H1 (cell line): ENCODE measurements at regions not wholly inside any gene's neighbourhood (a gene's known extent, or its start where the extent isn't known, plus 50 kb on each side); places are given as distances from the start of the nearest gene placed in this dataset.

Source experiments
- BCL11A ChIP-seq, 2 experiments: IDR thresholded peaks; one replicate each; pipeline ENCODE4 v1.6.1; 2011; ENCODE audit warnings: low read depth in 2 of 2, low read length in 2 of 2, mild to moderate bottlenecking in 2 of 2
- FOSL1 ChIP-seq: IDR thresholded peaks from 2 replicates; pipeline ENCODE4 v1.6.1; 2011; ENCODE audit warnings: mild to moderate bottlenecking, low read depth, low read length, moderate library complexity; ENCODE audit not compliant: insufficient read depth
- GTF2F1 ChIP-seq: IDR thresholded peaks from 2 replicates; pipeline ENCODE4 v1.6.1; 2012; ENCODE audit warnings: low read depth, low read length, improper control_type of control experiment, borderline replicate concordance
- MAFK ChIP-seq: IDR thresholded peaks from 2 replicates; pipeline ENCODE4 v1.6.1; 2012; ENCODE audit warnings: low read depth, mild to moderate bottlenecking, improper control_type of control experiment, low read length
- POLR2AphosphoS5 ChIP-seq: IDR thresholded peaks from 2 replicates; pipeline ENCODE4 v1.6.1; 2011; ENCODE audit warnings: low read depth, low read length
- SIRT6 ChIP-seq: IDR thresholded peaks from one replicate; pipeline ENCODE4 v1.7.1; 2012; ENCODE audit warnings: low read length, inconsistent platforms
- SP4 ChIP-seq: IDR thresholded peaks from 2 replicates; pipeline ENCODE4 v1.6.1; 2012; ENCODE audit warnings: low read length, inconsistent platforms
- TAF1 ChIP-seq: IDR thresholded peaks from 2 replicates; pipeline ENCODE4 v1.6.1; 2011; ENCODE audit warnings: mild to moderate bottlenecking, low read depth, low read length
- TAF7 ChIP-seq: optimal IDR thresholded peaks from 2 replicates; pipeline ENCODE3; 2011; ENCODE audit warnings: low read depth, mild to moderate bottlenecking, inconsistent platforms, low read length, moderate library complexity, borderline replicate concordance
- TCF12 ChIP-seq: IDR thresholded peaks from 2 replicates; pipeline ENCODE4 v1.6.1; 2011; ENCODE audit warnings: low read depth, mild to moderate bottlenecking, low read length
- TF ChIP-seq, protein P1 (sequence below): fragments of 300-600 bp; sonication (generic); IDR thresholded peaks from 2 replicates; pipeline ENCODE4 v1.7.1; 2012; ENCODE audit warnings: low read length, moderate library complexity, mild to moderate bottlenecking, inconsistent platforms; ENCODE audit not compliant: insufficient replicate concordance
- TF ChIP-seq, protein P2 (sequence below): IDR thresholded peaks from 2 replicates; pipeline ENCODE4 v1.6.1; 2011; ENCODE audit warnings: low read length, improper control_type of control experiment

GRCh38 chr5:4980201-4980600, 159.9 kb upstream of the ADAMTS16 start (continued):
- TF ChIP-seq, protein P1, sequence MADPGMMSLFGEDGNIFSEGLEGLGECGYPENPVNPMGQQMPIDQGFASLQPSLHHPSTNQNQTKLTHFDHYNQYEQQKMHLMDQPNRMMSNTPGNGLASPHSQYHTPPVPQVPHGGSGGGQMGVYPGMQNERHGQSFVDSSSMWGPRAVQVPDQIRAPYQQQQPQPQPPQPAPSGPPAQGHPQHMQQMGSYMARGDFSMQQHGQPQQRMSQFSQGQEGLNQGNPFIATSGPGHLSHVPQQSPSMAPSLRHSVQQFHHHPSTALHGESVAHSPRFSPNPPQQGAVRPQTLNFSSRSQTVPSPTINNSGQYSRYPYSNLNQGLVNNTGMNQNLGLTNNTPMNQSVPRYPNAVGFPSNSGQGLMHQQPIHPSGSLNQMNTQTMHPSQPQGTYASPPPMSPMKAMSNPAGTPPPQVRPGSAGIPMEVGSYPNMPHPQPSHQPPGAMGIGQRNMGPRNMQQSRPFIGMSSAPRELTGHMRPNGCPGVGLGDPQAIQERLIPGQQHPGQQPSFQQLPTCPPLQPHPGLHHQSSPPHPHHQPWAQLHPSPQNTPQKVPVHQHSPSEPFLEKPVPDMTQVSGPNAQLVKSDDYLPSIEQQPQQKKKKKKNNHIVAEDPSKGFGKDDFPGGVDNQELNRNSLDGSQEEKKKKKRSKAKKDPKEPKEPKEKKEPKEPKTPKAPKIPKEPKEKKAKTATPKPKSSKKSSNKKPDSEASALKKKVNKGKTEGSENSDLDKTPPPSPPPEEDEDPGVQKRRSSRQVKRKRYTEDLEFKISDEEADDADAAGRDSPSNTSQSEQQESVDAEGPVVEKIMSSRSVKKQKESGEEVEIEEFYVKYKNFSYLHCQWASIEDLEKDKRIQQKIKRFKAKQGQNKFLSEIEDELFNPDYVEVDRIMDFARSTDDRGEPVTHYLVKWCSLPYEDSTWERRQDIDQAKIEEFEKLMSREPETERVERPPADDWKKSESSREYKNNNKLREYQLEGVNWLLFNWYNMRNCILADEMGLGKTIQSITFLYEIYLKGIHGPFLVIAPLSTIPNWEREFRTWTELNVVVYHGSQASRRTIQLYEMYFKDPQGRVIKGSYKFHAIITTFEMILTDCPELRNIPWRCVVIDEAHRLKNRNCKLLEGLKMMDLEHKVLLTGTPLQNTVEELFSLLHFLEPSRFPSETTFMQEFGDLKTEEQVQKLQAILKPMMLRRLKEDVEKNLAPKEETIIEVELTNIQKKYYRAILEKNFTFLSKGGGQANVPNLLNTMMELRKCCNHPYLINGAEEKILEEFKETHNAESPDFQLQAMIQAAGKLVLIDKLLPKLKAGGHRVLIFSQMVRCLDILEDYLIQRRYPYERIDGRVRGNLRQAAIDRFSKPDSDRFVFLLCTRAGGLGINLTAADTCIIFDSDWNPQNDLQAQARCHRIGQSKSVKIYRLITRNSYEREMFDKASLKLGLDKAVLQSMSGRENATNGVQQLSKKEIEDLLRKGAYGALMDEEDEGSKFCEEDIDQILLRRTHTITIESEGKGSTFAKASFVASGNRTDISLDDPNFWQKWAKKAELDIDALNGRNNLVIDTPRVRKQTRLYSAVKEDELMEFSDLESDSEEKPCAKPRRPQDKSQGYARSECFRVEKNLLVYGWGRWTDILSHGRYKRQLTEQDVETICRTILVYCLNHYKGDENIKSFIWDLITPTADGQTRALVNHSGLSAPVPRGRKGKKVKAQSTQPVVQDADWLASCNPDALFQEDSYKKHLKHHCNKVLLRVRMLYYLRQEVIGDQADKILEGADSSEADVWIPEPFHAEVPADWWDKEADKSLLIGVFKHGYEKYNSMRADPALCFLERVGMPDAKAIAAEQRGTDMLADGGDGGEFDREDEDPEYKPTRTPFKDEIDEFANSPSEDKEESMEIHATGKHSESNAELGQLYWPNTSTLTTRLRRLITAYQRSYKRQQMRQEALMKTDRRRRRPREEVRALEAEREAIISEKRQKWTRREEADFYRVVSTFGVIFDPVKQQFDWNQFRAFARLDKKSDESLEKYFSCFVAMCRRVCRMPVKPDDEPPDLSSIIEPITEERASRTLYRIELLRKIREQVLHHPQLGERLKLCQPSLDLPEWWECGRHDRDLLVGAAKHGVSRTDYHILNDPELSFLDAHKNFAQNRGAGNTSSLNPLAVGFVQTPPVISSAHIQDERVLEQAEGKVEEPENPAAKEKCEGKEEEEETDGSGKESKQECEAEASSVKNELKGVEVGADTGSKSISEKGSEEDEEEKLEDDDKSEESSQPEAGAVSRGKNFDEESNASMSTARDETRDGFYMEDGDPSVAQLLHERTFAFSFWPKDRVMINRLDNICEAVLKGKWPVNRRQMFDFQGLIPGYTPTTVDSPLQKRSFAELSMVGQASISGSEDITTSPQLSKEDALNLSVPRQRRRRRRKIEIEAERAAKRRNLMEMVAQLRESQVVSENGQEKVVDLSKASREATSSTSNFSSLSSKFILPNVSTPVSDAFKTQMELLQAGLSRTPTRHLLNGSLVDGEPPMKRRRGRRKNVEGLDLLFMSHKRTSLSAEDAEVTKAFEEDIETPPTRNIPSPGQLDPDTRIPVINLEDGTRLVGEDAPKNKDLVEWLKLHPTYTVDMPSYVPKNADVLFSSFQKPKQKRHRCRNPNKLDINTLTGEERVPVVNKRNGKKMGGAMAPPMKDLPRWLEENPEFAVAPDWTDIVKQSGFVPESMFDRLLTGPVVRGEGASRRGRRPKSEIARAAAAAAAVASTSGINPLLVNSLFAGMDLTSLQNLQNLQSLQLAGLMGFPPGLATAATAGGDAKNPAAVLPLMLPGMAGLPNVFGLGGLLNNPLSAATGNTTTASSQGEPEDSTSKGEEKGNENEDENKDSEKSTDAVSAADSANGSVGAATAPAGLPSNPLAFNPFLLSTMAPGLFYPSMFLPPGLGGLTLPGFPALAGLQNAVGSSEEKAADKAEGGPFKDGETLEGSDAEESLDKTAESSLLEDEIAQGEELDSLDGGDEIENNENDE: no peak
- no peak for TF ChIP-seq TAF7
- TF ChIP-seq TCF12: no peak
- TF ChIP-seq BCL11A (IDR thresholded peaks at IDR 0.05; ENCODE audit: low read depth in 2 of 2, low read length in 2 of 2): no peak
- no peak for TF ChIP-seq TAF1
- TF ChIP-seq SP4: no peak
- no peak for TF ChIP-seq MAFK
- TF ChIP-seq POLR2AphosphoS5: no peak
- TF ChIP-seq FOSL1: no peak
- no peak for TF ChIP-seq SIRT6
- TF ChIP-seq, protein P2, sequence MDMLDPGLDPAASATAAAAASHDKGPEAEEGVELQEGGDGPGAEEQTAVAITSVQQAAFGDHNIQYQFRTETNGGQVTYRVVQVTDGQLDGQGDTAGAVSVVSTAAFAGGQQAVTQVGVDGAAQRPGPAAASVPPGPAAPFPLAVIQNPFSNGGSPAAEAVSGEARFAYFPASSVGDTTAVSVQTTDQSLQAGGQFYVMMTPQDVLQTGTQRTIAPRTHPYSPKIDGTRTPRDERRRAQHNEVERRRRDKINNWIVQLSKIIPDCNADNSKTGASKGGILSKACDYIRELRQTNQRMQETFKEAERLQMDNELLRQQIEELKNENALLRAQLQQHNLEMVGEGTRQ: no peak
- no peak for TF ChIP-seq GTF2F1
